Endodermal cell (in vitro differentiated cells): ENCODE measurements at regions not wholly inside any gene's neighbourhood (a gene's known extent, or its start where the extent isn't known, plus 50 kb on each side); places are given as distances from the start of the nearest gene placed in this dataset.
A peak's percentile ranks its signal among the peaks of the same experiment; 100 is the strongest.

Source experiments
- DNase-seq: peaks from one replicate; pipeline ENCODE4 v3.0.0-alpha.2; 2017
- H3K27ac ChIP-seq: 2 replicates; pipeline ENCODE4 v1.5.1; 2013; ENCODE audit warnings: mild to moderate bottlenecking, low read depth, low read length, moderate library complexity
- H3K27me3 ChIP-seq: 2 replicates; pipeline ENCODE4 v1.6.1; 2013; ENCODE audit warnings: mild to moderate bottlenecking, low read length, moderate library complexity; ENCODE audit not compliant: insufficient read depth, control insufficient read depth, poor library complexity, severe bottlenecking
- H3K36me3 ChIP-seq: 2 replicates; pipeline ENCODE4 v1.7.0; 2013; ENCODE audit warnings: mild to moderate bottlenecking, low read length, moderate library complexity; ENCODE audit not compliant: control insufficient read depth, insufficient read depth
- H3K4me1 ChIP-seq: one replicate; pipeline ENCODE4 v1.7.0; 2013; ENCODE audit warnings: low read length; ENCODE audit not compliant: control insufficient read depth, insufficient read depth
- H3K4me3 ChIP-seq: 2 replicates; pipeline ENCODE4 v1.5.1; 2013; ENCODE audit warnings: mild to moderate bottlenecking, low read length, moderate library complexity
- H3K9ac ChIP-seq: 2 replicates; pipeline ENCODE4 v1.6.1; 2013; ENCODE audit warnings: mild to moderate bottlenecking, low read length, moderate library complexity; ENCODE audit not compliant: poor library complexity, severe bottlenecking; ENCODE audit errors: extremely low read depth
- H3K9me3 ChIP-seq: 2 replicates; pipeline ENCODE4 v1.6.1; 2013; ENCODE audit warnings: mild to moderate bottlenecking, low read length, moderate library complexity; ENCODE audit not compliant: control insufficient read depth
- H3K27ac Mint-ChIP-seq: 2 replicates; pipeline ENCODE4 v1.8.0; 2020; ENCODE audit warnings: mixed read lengths
- H3K27me3 Mint-ChIP-seq: 2 replicates; pipeline ENCODE4 v1.8.0; 2021; ENCODE audit warnings: mild to moderate bottlenecking, mixed read lengths; ENCODE audit not compliant: insufficient read depth
- H3K36me3 Mint-ChIP-seq: 2 replicates; pipeline ENCODE4 v1.8.0; 2020; ENCODE audit warnings: low read depth, mixed read lengths
- H3K4me1 Mint-ChIP-seq: 2 replicates; pipeline ENCODE4 v1.8.0; 2020; ENCODE audit warnings: mixed read lengths
- H3K4me3 Mint-ChIP-seq: 2 replicates; pipeline ENCODE4 v1.8.0; 2020; ENCODE audit warnings: mild to moderate bottlenecking, moderate library complexity, mixed read lengths
- H3K9me3 Mint-ChIP-seq: 2 replicates; pipeline ENCODE4 v1.8.0; 2020; ENCODE audit warnings: mild to moderate bottlenecking, mixed read lengths
- WGBS, 2 experiments: methylation state at CpG; one replicate each; pipeline versions ENCODE4 v1.1.5 to v1.1.7; 2013; ENCODE audit warnings: missing lambda C conversion rate in 2 of 2, mixed read lengths in 1 of 2; ENCODE audit not compliant: insufficient coverage in 1 of 2, insufficient read length in 1 of 2; 5-methylcytosine and 5-hydroxymethylcytosine counted together
- TF ChIP-seq, protein P1 (sequence below): fragments of 200-600 bp; sonication (generic); conservative IDR thresholded peaks from 2 replicates; pipeline ENCODE4 v1.5.0; 2021; ENCODE audit warnings: antibody characterized with exemption, mild to moderate bottlenecking

DNA sequence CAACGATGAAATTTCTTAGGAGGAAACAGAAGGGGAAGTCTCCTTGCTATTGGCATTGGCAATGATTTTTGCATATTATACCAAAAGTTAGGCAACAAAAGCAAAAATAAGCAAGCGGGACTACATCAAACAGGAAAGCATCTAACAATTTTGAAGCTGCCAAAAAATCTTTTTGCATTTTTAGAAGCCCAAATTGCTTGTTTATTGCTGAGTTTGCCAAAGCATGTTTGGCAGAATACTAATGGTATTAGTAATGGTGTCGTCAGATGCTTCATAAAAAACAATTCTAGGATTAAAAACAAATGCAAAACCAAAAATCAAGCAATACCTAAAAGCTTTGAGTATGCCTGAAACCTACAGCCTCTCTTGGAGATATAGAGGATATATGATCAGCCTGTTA is 80.0 kb downstream of the GALR1 start:
- Histone ChIP-seq H3K36me3 (no peaks in the 10 kb centered on the region), H3K4me1 (no peaks in the 10 kb centered on the region), H3K4me3 (no peak overlapping the region), H3K27me3 (no peaks in the 10 kb centered on the region), H3K9me3 (no peaks in the 10 kb centered on the region), H3K9ac (no peak overlapping the region), H3K27ac (no peak overlapping the region)
- no peak for DNase-seq
- TF ChIP-seq, protein P1, sequence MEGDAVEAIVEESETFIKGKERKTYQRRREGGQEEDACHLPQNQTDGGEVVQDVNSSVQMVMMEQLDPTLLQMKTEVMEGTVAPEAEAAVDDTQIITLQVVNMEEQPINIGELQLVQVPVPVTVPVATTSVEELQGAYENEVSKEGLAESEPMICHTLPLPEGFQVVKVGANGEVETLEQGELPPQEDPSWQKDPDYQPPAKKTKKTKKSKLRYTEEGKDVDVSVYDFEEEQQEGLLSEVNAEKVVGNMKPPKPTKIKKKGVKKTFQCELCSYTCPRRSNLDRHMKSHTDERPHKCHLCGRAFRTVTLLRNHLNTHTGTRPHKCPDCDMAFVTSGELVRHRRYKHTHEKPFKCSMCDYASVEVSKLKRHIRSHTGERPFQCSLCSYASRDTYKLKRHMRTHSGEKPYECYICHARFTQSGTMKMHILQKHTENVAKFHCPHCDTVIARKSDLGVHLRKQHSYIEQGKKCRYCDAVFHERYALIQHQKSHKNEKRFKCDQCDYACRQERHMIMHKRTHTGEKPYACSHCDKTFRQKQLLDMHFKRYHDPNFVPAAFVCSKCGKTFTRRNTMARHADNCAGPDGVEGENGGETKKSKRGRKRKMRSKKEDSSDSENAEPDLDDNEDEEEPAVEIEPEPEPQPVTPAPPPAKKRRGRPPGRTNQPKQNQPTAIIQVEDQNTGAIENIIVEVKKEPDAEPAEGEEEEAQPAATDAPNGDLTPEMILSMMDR, result no peak
- no peaks in the 10 kb centered on the region for H3K9me3 Mint-ChIP-seq
- no peak overlapping the region for H3K27ac Mint-ChIP-seq
- WGBS, 2 experiments, result 80 to 83% methylated on average over 2 of the region's 3 CpGs
- no peaks in the 10 kb centered on the region for H3K4me1 Mint-ChIP-seq
- no peak overlapping the region for H3K4me3 Mint-ChIP-seq
- H3K36me3 Mint-ChIP-seq, result no peaks in the 10 kb centered on the region
- H3K27me3 Mint-ChIP-seq, result no peaks in the 10 kb centered on the region

DNA sequence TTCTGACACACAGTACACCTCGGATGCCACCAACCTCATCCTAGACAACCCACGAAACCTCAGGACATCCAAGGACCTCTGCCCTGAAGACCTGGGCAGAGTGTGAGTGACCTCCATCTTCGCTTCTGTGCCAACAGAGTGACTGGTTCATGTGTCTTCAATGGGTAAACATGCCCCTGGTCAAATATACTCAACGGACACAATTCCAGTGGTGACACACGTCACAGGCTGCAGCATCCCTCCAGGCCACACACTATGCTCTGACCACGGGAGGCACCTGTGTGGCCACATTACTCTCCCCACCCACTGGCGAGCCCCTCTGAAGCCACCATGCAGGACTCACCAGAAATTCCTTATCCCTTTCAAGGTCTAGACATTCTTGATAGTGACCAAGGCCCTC is 85.2 kb downstream of the GALR1 start:
- Histone ChIP-seq H3K9me3 (no peaks in the 10 kb centered on the region), H3K36me3 (no peaks in the 10 kb centered on the region), H3K27me3 (no peaks in the 10 kb centered on the region), H3K4me3 (no peak overlapping the region), H3K4me1 (no peaks in the 10 kb centered on the region), H3K27ac (no peak overlapping the region), H3K9ac (no peak overlapping the region)
- no peaks in the 10 kb centered on the region for H3K36me3 Mint-ChIP-seq
- no peak overlapping the region for H3K4me3 Mint-ChIP-seq
- no peaks in the 10 kb centered on the region for H3K9me3 Mint-ChIP-seq
- TF ChIP-seq, protein P1, result no peak
- peaks cover 3% of the 10 kb centered on the region for H3K27me3 Mint-ChIP-seq
- H3K4me1 Mint-ChIP-seq, result no peaks in the 10 kb centered on the region
- DNase-seq, result no peak
- no peak overlapping the region for H3K27ac Mint-ChIP-seq
- 79 to 97% methylated on average over 4 to 7 of the region's 7 CpGs for WGBS, 2 experiments

DNA sequence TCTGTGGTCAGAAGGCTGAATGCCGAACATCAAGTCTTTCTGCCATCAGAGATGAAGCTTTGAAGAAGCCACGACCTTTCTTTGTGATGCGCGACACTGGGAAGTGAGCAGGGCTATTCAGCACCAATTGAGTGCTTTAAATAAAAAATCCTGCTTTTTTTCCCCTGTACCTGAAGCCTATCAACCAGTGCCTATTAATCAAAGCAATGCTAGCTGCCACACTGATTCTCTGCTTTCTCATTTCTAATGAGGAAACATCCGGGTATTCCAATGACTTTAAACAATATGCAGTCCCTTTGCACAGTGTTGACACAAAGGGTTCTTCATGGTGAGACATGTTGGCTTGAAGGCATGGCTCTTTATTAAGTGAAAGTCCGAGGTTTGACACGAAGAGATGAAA is 88.0 kb downstream of the GALR1 start:
- no peaks in the 10 kb centered on the region for H3K4me1 ChIP-seq
- Mint-ChIP-seq H3K36me3 (no peaks in the 10 kb centered on the region), H3K27ac (no peak overlapping the region), H3K4me3 (no peak overlapping the region), H3K27me3 (peaks cover 3% of the 10 kb centered on the region), H3K9me3 (no peaks in the 10 kb centered on the region), H3K4me1 (peaks cover 4% of the 10 kb centered on the region)
- H3K36me3 ChIP-seq, result no peaks in the 10 kb centered on the region
- peak overlapping the region; percentile 55 for H3K27ac ChIP-seq
- H3K27me3 ChIP-seq, result no peaks in the 10 kb centered on the region
- H3K4me3 ChIP-seq, result no peak overlapping the region
- H3K9me3 ChIP-seq, result no peaks in the 10 kb centered on the region
- no peak overlapping the region for H3K9ac ChIP-seq
- no peak for DNase-seq
- TF ChIP-seq, protein P1, result no peak
- WGBS, 2 experiments, result 69 to 80% methylated on average over 5 to 7 of the region's 7 CpGs
